GM18519 (cell line): ENCODE measurements at regions not wholly inside any gene's neighbourhood (a gene's known extent, or its start where the extent isn't known, plus 50 kb on each side); places are given as distances from the start of the nearest gene placed in this dataset.
A peak's percentile ranks its signal among the peaks of the same experiment; 100 is the strongest.

Experiments used
- ATAC-seq: cut with Tn5 transposase; IDR thresholded peaks from one replicate; pipeline ENCODE4 v1.9.1; 2021; ENCODE audit warnings: mild to moderate bottlenecking, moderate library complexity; ENCODE audit not compliant: unreplicated experiment, low FRiP score

DNA sequence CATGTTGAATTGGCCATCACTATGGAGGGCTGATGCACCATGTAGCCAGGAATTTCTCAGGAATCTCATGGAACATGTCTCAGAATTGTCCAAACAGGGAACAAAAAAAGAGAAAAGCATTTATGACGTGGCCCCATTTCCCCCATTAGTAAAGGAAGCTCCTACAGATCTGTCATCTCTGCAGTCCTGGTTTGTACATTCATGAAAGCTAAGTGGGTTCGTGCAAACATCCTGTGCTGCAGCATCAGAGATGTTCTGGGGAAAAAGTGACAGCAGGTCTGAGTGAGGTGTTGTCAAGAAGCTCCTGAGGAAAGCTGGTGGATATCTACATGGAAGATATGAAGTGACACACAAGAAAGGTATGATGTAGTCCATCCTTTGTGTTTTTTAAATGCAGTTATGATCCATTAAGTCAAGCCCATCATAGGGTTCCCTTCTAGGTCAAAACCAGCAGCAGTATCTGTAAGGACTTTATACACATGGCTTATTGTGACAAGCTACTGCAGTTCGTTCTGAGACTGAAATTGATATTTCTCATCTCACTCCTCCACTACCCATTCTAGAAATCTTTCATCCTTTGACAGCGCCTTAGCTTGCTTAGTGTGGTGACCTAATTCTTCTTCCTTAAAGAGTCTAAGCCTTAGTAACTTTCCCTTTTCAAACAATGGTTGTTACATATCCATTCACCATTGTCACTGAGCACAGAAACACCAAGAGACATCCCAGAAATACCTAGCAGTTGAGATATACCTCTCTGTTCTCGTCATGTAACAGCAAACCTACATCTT lies 200.0 kb upstream of the TCF21 start:
- ATAC-seq, result no peak

DNA sequence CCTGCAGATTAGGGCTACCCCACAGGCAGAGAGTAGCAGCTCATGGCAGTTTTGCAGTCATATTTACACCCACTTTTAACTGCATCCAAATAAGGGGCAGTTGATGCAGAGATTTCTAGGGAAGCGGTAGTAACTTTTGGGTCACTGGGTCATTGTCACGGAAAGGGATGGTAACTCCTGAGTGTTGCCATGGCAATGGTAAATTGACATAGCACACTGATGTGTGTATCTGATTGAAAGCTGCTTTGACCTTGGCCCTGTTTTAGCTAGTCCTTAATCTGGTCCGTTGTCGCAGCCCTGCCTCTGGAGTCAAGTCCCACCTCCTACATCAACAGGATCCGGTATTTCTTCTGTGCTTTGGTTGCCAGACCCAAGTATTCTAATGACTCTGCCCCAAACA lies 199.1 kb upstream of the TCF21 start:
- no peak for ATAC-seq

DNA sequence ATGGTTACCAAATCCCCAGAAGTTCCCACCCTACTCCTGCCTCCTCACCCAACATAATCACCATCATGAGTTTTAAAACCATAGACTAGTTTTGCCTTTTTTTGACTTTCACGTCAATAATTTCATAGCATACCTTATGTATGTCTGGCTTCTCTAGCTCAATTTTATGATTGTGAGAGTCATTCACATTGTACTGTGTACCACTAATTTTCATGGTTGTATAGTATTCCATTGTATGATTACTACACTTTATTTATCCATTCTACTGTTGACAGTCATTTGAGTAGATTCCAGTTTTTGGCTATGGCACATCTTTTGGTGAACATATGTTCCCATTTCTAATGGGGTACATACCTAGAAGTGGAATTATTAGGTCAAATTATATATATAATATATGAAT lies 195.3 kb upstream of the TCF21 start:
- no peak for ATAC-seq

DNA sequence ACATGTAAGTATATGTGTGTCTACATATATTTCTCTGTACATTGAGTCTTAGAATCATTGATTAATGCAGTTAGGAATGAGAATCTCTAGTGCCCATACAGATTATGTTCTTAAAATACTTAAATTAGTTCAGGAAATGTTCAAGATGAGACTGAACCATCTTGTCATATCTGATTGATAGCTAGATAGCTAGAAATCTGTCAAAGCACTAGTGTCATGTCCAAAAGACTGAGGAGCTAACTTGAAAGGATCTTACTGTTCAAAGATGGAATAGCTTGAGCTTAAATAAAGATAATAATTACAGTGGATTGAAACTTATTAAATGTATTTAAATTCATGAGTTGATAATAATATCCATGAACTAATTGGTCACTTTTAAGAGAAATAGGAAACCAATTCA lies 191.7 kb upstream of the TCF21 start:
- ATAC-seq, result no peak

DNA sequence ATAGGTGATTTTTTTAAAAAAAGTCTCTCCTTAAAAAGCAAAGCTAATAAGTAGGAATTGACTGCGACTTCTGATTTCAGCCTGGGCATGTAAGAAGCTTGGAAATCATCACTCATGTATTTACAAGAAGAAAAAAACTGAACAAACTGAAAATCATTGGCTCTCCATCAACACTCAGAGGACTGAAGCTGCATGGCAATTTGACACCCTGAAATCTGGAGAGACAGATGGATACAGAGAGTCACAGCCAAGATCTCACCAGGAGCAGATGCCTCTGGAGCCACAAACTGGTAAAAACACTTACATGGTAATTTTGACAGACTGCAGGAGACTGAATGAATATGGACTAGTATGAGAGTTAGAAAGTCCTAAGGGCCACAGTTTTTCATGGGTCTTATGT lies 191.2 kb upstream of the TCF21 start:
- ATAC-seq, result no peak

DNA sequence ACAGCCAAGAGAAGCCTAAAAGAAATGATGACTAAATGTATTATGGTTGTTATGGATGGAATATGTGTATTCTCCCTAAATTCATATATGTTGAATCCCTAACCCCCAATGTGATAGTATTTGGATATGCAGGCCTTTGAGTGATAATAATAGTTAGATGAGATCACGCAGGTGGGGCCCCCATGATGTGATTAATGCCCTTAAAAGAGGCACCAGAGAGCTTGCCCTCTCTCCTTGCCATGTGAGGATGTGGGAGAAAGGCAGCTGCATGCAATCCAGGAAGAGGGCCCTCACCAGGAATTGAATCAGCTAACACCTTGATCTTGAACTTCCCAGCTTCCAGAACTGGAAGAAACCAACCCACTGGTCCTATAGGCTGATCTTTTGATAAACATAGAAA lies 190.6 kb upstream of the TCF21 start:
- no peak for ATAC-seq

DNA sequence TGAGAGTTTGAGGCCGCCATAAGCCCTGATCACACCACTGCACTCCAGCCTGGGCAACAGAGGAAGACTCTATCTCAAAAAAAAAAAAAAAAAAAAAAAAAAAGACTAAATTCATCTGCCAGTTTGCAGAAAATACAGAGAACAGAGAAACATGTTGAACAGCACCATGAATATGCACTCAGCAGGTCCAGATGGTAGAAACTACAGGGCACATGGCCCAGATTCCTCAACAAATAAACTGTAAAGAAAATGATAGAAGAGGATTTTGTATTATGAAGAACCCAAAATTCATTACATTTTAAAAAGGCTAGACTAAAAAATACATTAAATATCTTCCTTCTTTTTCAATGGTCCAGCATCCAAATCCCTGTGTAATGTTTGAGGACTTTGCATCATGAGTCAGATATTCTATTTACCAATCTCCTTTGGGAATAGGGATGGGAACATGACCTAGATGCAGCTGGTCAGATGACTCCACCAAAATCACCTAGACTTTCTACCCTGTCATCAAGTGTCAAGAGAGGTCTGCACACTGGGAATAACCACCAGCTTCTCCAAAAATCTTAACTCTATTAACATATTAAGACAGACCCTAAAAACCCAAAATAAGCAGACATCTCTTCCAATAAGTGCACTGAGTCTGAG lies 189.1 kb upstream of the TCF21 start:
- ATAC-seq, result no peak

DNA sequence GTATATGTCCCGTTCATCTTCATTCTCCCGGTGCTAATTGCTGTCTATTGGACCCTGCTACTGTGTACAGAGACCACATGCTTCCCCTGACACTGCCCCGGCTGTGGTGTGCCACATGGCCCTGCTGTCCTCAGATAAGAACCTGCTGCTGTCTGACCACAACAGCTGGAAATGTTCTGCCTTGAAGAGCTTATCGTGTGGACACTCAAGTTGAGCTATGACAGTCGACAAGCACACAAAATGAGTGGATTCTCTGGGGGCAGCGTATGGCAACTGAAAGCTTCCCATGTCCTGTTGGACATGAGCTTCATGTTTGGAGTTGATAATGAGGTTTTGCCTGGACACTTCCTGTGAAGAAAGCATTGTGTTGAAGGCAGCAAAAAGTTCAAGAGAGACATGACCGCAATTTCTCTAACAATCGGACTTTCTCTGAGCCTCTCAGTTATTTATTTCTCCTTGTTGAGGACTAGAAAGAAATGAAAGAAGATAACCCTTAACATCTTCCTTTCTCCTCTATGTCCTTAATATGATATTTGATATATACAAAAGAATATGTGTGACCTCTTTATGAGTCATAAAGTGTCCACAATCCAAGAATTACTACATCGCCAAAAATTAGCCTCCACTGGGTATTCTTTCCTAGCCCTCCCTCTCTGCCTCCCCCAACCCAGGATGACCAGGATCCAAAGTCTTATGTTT lies 187.1 kb upstream of the TCF21 start:
- no peak for ATAC-seq

DNA sequence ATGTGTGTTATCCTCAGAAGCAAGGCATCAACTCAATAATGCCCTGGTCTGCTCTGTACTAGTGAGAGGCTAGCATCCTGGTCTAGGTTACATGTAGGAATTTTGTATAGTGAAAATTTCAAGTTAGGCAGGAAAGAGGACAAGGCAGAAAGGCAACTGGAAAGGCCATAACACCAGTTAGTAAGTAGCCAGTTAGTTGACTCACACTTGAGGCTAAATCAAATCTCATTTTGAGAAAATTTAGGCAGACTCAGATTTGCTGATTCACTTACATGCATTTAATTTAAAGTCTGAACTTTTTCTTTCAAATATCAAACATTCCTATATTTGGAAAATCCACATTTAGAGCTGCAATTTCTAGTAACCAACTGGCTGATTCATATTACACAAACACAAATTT lies 184.5 kb upstream of the TCF21 start:
- ATAC-seq, result no peak

DNA sequence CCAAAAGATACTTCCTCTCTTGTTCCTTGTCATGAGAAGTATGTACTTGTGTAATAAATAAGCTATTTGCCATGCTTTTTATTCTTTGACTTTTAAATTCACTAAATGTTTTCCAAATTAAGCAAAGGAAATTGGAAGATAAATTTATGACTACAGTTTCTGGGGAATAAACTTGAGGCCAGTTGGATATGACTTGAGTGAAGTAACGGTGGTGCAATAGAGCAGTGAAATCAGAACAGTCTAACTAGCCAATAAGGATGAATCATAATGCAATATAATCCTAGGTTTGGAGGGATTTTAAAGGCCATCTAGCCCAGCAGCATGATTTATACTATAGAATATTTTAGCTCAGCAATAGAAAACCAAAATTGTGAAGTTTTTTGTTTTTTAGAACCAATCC lies 183.8 kb upstream of the TCF21 start:
- ATAC-seq, result no peak

DNA sequence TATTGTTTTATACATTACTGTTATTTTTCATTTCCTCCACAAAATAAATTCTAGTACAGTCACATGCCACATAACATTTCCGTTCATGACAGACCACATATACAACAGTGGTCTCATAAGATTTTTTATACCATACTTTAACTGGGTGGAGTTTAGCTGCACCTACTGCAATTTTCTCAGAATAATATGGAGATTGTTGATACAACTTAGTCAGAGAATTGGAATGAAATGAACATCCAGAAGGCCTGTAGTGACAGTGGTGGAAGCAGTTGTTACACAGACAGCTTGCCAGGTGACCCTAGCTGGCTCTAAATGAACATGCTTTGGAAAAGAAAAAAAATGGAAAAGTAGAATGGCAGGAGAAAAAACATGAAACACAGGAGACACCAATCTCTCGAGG lies 183.2 kb upstream of the TCF21 start:
- no peak for ATAC-seq

DNA sequence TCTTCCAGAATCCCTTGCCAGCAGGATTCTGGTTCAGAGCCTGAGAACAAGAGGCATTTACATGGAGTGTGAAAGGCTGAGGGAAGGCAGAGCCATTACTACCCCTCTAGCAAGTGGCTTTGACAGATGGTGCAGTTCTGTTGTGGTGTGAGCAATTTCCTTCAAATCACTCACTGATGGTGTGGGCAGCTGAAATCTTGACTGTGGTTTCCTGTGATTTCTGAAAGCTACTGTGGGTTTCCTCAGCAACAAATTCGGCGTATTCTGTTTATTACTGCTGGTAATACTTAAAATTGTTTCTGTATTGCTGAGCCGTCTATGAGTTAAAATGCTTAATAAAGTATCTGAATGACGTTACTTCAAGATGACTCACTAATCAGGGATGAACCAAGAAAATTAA lies 181.5 kb upstream of the TCF21 start:
- peak; percentile 73 for ATAC-seq

DNA sequence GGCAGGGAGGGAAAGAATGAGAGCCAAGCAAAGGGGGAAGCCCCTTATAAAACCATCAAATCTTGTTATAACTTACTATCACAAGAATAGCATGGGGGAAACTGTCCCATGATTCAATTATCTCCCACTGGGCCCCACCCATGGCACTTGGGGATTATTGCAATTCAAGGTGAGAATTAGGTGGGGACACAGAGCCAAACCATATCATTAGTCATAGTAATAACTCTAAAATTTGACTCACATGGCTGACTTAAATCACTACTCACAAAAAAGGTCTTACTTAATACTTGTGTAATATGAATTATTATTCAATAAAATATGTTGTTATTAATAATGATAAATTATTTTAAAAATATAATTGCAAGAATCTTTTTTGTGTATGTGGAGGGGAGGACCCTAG lies 178.1 kb upstream of the TCF21 start:
- ATAC-seq, result no peak

DNA sequence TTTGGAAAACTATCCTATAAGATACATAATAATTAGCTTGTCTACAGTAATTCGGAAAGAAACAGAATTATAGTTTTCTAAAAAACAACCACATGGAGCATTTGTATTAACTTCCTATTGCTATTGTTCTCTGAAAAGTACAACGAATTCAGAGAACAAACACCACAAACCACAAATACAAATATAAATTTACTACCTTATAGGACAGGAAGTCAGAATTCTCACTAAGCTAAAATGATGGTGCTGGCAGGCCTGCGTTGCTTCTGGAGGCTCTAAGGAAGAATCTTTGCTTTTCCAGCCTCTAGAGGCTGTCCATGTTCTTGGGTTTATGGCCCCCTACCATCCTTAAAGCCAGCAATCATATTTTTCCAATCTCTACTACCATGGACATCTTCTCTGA lies 173.6 kb upstream of the TCF21 start:
- ATAC-seq, result no peak

DNA sequence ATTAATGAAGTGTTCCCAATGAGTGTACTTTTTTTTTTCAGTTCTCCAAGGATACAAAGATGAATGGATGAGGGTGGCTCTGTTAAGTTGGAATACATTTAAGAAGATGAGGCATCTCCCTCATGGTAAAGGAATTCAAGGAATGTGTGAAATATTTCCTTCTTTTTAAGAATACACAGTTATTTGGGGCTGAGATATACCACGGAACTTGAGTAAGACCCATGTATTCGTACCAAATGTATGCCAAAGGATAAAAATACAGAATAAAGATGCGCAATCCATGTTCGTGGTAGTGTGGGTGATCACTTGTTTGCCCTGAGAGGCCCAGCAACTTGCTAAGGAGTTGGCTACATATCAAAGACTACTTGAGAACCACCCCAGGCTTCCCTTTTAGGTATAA lies 164.2 kb upstream of the TCF21 start:
- ATAC-seq, result no peak

DNA sequence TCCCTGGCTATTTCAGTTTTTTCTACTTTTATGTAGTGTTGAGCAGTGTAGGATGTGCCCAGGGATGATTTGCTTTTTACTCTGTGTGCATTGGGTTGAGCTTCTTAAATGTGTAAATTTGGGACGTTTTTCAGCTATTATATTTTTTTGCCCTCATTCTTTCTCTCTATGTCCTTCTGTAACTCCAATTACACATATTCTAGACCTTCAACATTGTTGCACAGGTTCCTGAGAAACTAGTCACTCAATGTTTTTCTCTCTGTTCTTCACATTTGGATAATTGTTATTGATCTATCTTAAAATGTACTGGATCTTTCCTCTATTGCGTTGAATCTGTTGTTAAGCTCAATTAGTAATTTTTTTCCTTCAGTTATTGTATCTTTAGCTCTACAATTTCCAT lies 162.7 kb upstream of the TCF21 start:
- no peak for ATAC-seq

DNA sequence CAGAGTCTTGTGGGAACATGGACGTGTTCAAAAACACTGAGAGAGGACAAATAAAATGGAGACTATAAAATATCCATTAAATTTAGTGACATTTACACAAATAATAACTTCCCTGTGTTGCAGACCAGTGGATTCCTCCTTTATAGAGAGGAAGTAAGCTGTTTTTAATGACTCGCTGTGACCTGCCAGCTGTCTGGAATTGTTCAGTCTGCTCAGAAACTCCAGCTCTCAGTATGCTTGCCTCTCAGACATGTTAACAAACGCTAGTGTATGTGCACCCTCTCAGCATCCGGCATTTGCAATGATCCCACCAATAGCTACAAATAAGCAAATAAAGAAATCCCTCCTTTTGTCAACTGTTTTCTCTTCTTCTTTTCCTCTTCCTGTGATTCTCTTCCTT lies 158.0 kb upstream of the TCF21 start:
- ATAC-seq, result no peak

DNA sequence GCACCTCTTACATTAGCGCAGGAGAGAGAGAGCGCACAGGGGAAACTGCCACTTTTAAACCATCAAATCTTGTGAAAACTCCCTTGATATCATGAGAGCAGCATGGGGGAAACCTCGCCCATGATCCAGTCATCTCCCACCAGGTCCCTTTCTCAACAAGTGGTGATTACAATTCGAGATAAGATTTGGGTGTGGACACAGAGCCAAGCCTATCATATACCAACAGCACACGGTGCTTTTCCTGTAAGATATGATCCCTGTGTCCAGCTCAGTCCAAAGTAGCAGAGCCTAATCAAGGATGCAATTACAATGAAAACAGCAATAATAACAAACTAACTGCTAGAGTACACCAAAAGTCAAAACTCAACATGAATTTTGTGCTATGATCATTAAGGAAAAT lies 148.7 kb upstream of the TCF21 start:
- ATAC-seq, result no peak

DNA sequence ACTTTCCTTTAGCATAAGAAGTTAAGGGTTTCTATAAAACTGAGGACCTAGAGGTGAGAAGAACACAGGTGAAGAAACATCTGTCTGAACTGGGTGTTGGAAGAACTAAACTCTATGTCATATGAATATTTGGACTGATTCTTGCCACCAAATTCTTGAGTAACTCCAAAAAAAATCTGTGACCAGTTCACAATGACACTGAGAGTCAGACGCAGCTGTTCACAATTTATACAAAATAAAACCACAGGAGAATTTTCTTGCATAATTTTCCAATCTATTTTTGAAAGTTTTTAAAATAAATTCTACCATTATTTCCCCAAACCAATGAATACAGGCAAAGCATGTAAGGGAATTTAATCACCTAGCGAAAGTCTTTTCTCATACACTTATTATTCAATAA lies 148.1 kb upstream of the TCF21 start:
- no peak for ATAC-seq

DNA sequence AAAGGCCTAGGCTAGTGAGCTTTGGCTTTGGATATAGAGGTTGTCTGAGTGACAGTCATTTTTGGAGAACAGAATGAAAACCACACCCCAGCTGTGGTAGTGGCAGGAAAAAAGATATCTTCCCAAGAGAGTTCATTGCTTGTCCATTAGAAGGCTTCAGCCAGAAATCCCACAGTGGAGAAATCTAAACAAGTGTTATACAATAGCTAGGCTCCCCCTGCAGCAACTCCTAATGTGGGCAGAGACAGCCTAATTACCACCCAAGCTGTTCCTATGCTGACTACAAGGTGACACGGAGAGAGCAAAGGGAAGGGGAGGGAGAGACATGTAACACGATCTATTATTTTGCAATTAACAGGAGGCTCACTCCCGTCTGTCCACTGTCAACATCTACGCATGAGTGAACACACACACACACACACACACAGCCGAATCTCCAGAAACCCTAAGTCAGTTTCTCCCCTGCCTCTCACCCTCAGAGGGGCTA lies 147.5 kb upstream of the TCF21 start:
- ATAC-seq, result no peak

DNA sequence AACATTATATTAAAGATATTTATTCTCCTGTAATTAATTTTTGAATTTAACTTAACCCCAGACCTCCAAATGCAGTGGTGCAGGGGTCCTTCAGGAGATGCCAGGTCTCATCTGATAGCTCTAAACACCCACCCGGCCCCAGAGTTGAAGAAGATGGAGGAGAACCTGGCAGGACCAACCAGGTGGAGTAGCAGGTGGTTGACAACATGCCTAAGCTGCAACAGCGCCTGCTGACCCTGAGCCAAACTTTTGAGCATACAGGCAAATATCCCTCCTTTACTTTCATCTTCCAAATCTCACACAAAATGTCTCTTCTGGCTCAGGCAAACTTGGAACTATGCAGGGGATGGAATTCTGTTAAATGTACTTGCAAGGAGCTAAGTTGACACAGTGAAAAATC lies 145.3 kb upstream of the TCF21 start:
- ATAC-seq, result no peak

DNA sequence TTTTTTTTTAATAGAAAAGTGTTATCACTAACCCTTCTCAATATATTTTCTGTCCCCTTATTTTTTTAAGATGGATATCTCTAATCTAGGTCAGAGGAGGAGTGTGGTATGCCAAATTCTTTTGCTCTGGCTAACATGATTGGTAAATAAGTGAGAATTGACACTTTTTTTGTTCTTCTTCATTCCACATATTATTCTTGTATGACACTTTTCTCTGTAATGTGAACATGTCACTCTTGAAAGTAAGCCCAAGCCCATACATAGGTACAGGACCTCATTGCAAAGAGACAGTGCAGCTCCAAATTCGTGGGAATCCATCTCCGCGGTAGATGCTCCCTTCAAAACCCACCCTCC lies 142.5 kb upstream of the TCF21 start:
- no peak for ATAC-seq
